ENCODE measurements at regions not wholly inside any gene's neighbourhood (a gene's known extent, or its start where the extent isn't known, plus 50 kb on each side); places are given as distances from the start of the nearest gene placed in this dataset.
A peak's percentile ranks its signal among the peaks of the same experiment; 100 is the strongest.

DNA sequence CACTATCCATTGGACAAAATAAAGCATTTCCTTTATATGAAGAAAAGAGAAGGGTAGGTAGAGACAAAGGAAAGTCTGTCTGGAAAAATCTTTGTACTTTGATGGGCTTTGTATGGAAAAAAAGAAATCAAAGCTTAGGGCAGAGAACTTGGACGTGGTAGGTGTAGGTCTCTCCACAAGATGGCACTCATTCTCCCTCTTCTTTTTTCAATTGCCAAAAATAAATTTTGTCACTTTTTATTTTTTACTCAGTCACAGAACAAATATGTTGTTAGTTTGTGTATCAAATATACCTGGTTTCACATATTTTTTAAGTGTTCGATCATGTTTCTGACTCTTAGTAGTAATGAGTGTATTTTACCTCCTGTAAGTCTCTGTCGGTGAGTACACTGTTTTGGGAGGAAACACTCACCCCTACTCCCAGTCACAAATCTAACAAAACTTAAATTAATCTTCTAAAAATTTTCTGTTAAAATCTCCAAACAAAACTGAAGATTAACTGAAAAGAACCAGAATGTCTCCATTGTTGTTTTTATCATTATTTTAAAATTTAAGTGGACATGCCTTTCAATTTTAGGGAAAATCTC lies 415.8 kb upstream of the GOLIM4 start:
- H3K36me3 Mint-ChIP-seq (ENCODE audit: low read depth) = no peaks in the 10 kb centered on the region
- no peak overlapping the region for H3K4me3 Mint-ChIP-seq
- intact Hi-C loops (cut with micrococcal nuclease) = loop anchor here (10.0 kb wide), 1 partner anchor 333 kb away; no protein-coding TSS in a partner anchor
- no peak for DNase-seq
- ChIA-PET POLR2A (no interaction called here), CTCF (no interaction called here)
- H3K9me3 Mint-ChIP-seq = no peaks in the 10 kb centered on the region
- H3K27ac Mint-ChIP-seq = no peak overlapping the region
- TF ChIP-seq, protein P1, sequence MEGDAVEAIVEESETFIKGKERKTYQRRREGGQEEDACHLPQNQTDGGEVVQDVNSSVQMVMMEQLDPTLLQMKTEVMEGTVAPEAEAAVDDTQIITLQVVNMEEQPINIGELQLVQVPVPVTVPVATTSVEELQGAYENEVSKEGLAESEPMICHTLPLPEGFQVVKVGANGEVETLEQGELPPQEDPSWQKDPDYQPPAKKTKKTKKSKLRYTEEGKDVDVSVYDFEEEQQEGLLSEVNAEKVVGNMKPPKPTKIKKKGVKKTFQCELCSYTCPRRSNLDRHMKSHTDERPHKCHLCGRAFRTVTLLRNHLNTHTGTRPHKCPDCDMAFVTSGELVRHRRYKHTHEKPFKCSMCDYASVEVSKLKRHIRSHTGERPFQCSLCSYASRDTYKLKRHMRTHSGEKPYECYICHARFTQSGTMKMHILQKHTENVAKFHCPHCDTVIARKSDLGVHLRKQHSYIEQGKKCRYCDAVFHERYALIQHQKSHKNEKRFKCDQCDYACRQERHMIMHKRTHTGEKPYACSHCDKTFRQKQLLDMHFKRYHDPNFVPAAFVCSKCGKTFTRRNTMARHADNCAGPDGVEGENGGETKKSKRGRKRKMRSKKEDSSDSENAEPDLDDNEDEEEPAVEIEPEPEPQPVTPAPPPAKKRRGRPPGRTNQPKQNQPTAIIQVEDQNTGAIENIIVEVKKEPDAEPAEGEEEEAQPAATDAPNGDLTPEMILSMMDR (IDR thresholded peaks at IDR 0.05) = peak; percentile 20
- no peaks in the 10 kb centered on the region for H3K27me3 Mint-ChIP-seq
- no peaks in the 10 kb centered on the region for H3K4me1 Mint-ChIP-seq (ENCODE audit: low read depth)
- ATAC-seq = no peak

DNA sequence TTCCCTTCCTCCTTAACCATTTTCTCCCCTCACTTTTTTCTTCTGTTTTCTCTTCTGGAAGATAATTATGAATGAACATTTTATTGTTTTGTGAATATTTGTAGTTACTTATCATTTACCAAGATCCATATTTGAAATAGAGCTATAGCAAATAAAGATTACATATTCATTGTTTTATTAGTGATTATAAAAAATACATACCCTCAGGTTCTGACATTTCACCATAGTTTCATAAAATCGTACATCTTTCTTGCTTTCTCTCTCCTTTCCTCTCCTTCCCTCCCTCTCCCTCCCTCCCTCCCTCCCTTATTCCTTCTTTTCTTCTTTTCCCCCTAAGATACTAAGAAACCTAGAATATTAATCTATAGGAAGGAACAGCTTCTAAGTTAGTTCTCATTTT lies 410.9 kb upstream of the GOLIM4 start:
- ATAC-seq (no peak), DNase-seq (no peak)
- POLR2A ChIA-PET = no interaction called here
- no peak overlapping the region for H3K27ac Mint-ChIP-seq
- no peaks in the 10 kb centered on the region for H3K27me3 Mint-ChIP-seq
- H3K36me3 Mint-ChIP-seq (ENCODE audit: low read depth) = no peaks in the 10 kb centered on the region
- TF ChIP-seq, protein P1 (IDR thresholded peaks at IDR 0.05) = no peak
- no peak overlapping the region for H3K4me3 Mint-ChIP-seq
- no peaks in the 10 kb centered on the region for H3K9me3 Mint-ChIP-seq
- CTCF ChIA-PET = no interaction called here
- no peaks in the 10 kb centered on the region for H3K4me1 Mint-ChIP-seq (ENCODE audit: low read depth)
- intact Hi-C loops (cut with micrococcal nuclease) = no loop called here

DNA sequence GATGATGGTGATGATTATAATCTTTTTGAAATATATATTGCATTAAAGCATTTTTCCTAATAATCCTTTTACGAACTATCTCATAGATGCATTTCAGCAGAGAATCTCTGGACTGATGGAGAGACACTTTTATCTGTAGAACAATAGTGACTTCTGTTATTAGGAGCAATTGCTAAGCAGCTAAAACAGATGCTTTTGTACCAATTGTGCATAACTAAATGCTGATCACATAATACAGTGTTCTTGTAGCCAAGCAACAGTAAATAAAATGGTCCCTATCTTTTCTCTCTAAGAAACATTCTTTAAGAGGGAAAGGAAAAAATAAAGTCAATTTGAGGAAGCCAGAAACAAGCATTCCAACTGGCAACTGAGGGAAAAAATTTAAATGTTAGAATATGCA lies 405.8 kb upstream of the GOLIM4 start:
- TF ChIP-seq, protein P1 (IDR thresholded peaks at IDR 0.05) = no peak
- no peak for ATAC-seq
- Mint-ChIP-seq H3K27ac (no peak overlapping the region), H3K4me3 (no peak overlapping the region), H3K4me1 (ENCODE audit: low read depth) (no peaks in the 10 kb centered on the region), H3K9me3 (no peaks in the 10 kb centered on the region), H3K27me3 (no peaks in the 10 kb centered on the region), H3K36me3 (ENCODE audit: low read depth) (no peaks in the 10 kb centered on the region)
- ChIA-PET CTCF (no interaction called here), POLR2A (no interaction called here)
- intact Hi-C loops (cut with micrococcal nuclease) = no loop called here
- DNase-seq = no peak

DNA sequence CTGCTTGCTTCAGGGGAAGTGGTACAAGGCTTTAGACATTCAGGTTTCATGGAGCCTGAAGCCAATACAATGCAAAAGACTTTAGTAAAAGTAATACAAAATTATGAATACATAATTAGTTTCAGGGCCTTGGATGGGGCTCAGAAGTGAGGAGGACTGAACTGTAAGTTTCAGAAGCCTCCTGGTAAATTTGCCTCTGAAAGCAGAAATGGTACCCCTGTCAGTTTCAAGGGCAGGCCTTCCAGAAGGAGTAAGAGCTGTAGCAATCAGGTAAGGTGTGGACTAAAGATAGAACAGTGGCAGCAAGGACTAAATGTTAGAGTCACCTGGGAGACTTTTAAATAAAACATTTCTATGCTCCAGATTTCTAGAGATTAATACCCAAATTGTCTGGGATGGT lies 402.5 kb upstream of the GOLIM4 start:
- H3K4me3 Mint-ChIP-seq = no peak overlapping the region
- no peaks in the 10 kb centered on the region for H3K4me1 Mint-ChIP-seq (ENCODE audit: low read depth)
- H3K27ac Mint-ChIP-seq = no peak overlapping the region
- DNase-seq (no peak), ATAC-seq (no peak)
- ChIA-PET POLR2A (no interaction called here), CTCF (no interaction called here)
- H3K36me3 Mint-ChIP-seq (ENCODE audit: low read depth) = no peaks in the 10 kb centered on the region
- intact Hi-C loops (cut with micrococcal nuclease) = no loop called here
- TF ChIP-seq, protein P1 (IDR thresholded peaks at IDR 0.05) = no peak
- no peaks in the 10 kb centered on the region for H3K9me3 Mint-ChIP-seq
- H3K27me3 Mint-ChIP-seq = no peaks in the 10 kb centered on the region

DNA sequence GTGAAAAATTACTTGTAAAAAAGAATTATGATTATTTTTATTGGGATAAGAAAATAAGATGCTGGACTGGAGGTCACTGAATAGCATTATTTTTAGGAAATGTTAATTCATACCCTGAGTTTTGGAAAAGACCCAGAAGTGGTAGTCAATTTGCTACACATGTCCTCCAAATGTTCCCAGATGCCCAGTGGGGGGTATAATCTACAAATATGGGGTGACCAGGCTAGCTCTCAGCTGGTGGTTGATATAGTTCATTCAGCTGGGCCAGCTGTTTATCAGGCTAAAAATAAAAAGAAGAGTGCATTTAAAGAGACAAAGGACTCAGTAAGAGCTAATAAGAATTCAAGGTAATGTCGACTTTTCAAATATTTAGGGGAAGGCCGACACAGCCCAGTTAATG lies 402.0 kb upstream of the GOLIM4 start:
- H3K36me3 Mint-ChIP-seq (ENCODE audit: low read depth) = no peaks in the 10 kb centered on the region
- TF ChIP-seq, protein P1 (IDR thresholded peaks at IDR 0.05) = no peak
- intact Hi-C loops (cut with micrococcal nuclease) = no loop called here
- H3K4me3 Mint-ChIP-seq = no peak overlapping the region
- ChIA-PET POLR2A (no interaction called here), CTCF (no interaction called here)
- H3K9me3 Mint-ChIP-seq = no peaks in the 10 kb centered on the region
- H3K27ac Mint-ChIP-seq = no peak overlapping the region
- DNase-seq (no peak), ATAC-seq (no peak)
- H3K4me1 Mint-ChIP-seq (ENCODE audit: low read depth) = no peaks in the 10 kb centered on the region
- no peaks in the 10 kb centered on the region for H3K27me3 Mint-ChIP-seq

Data from activated CD8-positive, alpha-beta T cell treated with anti-CD3 and anti-CD28 coated beads for 36 hours (primary cell).